HL-60 (cell line): ENCODE measurements at regions not wholly inside any gene's neighbourhood (a gene's known extent, or its start where the extent isn't known, plus 50 kb on each side); places are given as distances from the start of the nearest gene placed in this dataset.

Source experiments
- GABPA ChIP-seq: IDR thresholded peaks from 2 replicates; pipeline ENCODE4 v1.6.1; 2012; ENCODE audit warnings: low read depth
- POLR2AphosphoS5 ChIP-seq: IDR thresholded peaks from 2 replicates; pipeline ENCODE4 v1.6.1; 2012; ENCODE audit warnings: low read depth
- REST ChIP-seq: IDR thresholded peaks from 2 replicates; pipeline ENCODE4 v1.6.1; 2012; ENCODE audit warnings: low read depth; ENCODE audit not compliant: insufficient replicate concordance
- SPI1 ChIP-seq: IDR thresholded peaks from 2 replicates; pipeline ENCODE4 v1.6.1; 2012; ENCODE audit warnings: low read depth, mild to moderate bottlenecking, borderline replicate concordance
- TF ChIP-seq, protein P1 (sequence below): IDR thresholded peaks from one replicate; pipeline ENCODE4 v1.5.1; 2011; ENCODE audit warnings: low read length, control low read depth, inconsistent platforms; ENCODE audit not compliant: insufficient read depth

DNA sequence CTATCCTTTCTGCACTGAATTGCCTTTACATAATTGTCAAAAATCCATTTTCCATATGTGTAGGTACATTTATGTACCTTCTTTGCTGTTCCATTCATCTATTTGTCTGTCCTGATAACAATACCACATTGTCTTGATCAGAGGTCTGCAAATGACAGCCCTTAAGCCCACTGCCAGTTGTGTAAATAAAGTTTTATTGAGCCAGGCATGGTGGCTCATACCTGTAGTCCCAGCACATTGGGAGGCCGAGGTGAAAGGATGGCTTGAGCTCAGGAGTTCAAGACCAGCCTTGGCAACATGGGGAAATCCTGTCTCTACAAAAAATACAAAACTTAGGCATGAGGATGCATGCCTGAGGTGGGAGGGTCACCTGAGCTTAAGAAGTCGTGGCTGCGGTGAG, 121.0 kb downstream of the TFCP2L1 start:
- TF ChIP-seq, protein P1, sequence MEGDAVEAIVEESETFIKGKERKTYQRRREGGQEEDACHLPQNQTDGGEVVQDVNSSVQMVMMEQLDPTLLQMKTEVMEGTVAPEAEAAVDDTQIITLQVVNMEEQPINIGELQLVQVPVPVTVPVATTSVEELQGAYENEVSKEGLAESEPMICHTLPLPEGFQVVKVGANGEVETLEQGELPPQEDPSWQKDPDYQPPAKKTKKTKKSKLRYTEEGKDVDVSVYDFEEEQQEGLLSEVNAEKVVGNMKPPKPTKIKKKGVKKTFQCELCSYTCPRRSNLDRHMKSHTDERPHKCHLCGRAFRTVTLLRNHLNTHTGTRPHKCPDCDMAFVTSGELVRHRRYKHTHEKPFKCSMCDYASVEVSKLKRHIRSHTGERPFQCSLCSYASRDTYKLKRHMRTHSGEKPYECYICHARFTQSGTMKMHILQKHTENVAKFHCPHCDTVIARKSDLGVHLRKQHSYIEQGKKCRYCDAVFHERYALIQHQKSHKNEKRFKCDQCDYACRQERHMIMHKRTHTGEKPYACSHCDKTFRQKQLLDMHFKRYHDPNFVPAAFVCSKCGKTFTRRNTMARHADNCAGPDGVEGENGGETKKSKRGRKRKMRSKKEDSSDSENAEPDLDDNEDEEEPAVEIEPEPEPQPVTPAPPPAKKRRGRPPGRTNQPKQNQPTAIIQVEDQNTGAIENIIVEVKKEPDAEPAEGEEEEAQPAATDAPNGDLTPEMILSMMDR, result no peak
- TF ChIP-seq REST, result no peak
- no peak for TF ChIP-seq POLR2AphosphoS5
- no peak for TF ChIP-seq GABPA
- TF ChIP-seq SPI1, result no peak
